ENCODE measurements at regions not wholly inside any gene's neighbourhood (a gene's known extent, or its start where the extent isn't known, plus 50 kb on each side); places are given as distances from the start of the nearest gene placed in this dataset.

- no peaks in the 10 kb centered on the region for H3K27me3 ChIP-seq (ENCODE audit: control insufficient read depth in 4 of 4, insufficient read depth in 4 of 4, low read length in 3 of 4)
- DNase-seq (ENCODE audit: low spot score): no peak
- no peaks in the 10 kb centered on the region for H3K36me3 ChIP-seq (ENCODE audit: control insufficient read depth in 4 of 4, insufficient read depth in 3 of 4, low read depth in 1 of 4, low read length in 3 of 4)
- TF ChIP-seq CTCF (IDR thresholded peaks at IDR 0.05; ENCODE audit: low read depth, low read length, missing input control): no peak
- no peak for TF ChIP-seq RAD21 (IDR thresholded peaks at IDR 0.05)
- no peak for TF ChIP-seq FOXA2 (IDR thresholded peaks at IDR 0.05)
- TF ChIP-seq HNF4G (IDR thresholded peaks at IDR 0.05): no peak
- TF ChIP-seq GABPA (IDR thresholded peaks at IDR 0.05 in 1 of 2, conservative IDR thresholded peaks at IDR 0.05 in 1 of 2): no peak
- TF ChIP-seq ATF3 (IDR thresholded peaks at IDR 0.05): no peak
- no peak for TF ChIP-seq TAF1 (conservative IDR thresholded peaks at IDR 0.05)
- no peak for TF ChIP-seq REST (IDR thresholded peaks at IDR 0.05)
- TF ChIP-seq YY1 (IDR thresholded peaks at IDR 0.05): no peak
- TF ChIP-seq JUND (IDR thresholded peaks at IDR 0.05): no peak
- TF ChIP-seq NR2F2 (IDR thresholded peaks at IDR 0.05): no peak
- no peak overlapping the region for H3K9ac ChIP-seq (ENCODE audit: low read depth in 1 of 2, low read length in 2 of 2)
- H3K4me3 ChIP-seq (ENCODE audit: low read depth in 1 of 3, low read length in 3 of 3): no peak overlapping the region
- H3K4me1 ChIP-seq (ENCODE audit: control insufficient read depth in 4 of 4, insufficient read depth in 4 of 4, low read length in 3 of 4): no peaks in the 10 kb centered on the region
- no peak overlapping the region for H3K27ac ChIP-seq (ENCODE audit: low read depth in 1 of 2, low read length in 2 of 2)
- 83% methylated on average over 7 of the region's 7 CpGs for WGBS
- H3K9me3 ChIP-seq (ENCODE audit: control insufficient read depth in 4 of 4, low read length in 3 of 4): no peaks in the 10 kb centered on the region
Observed at GRCh38 chr10:14416308-14416700, 85.6 kb upstream of the FRMD4A start.

GRCh38 chr10:14415676-14416307 is 85.1 kb upstream of the FRMD4A start:
- no peak for DNase-seq (ENCODE audit: low spot score)
- Histone ChIP-seq H3K4me3 (ENCODE audit: low read depth in 1 of 3, low read length in 3 of 3) (no peak overlapping the region), H3K9ac (ENCODE audit: low read depth in 1 of 2, low read length in 2 of 2) (no peak overlapping the region), H3K9me3 (ENCODE audit: control insufficient read depth in 4 of 4, low read length in 3 of 4) (no peaks in the 10 kb centered on the region), H3K4me1 (ENCODE audit: control insufficient read depth in 4 of 4, insufficient read depth in 4 of 4, low read length in 3 of 4) (no peaks in the 10 kb centered on the region), H3K27ac (ENCODE audit: low read depth in 1 of 2, low read length in 2 of 2) (no peak overlapping the region), H3K36me3 (ENCODE audit: control insufficient read depth in 4 of 4, insufficient read depth in 3 of 4, low read depth in 1 of 4, low read length in 3 of 4) (no peaks in the 10 kb centered on the region), H3K27me3 (ENCODE audit: control insufficient read depth in 4 of 4, insufficient read depth in 4 of 4, low read length in 3 of 4) (no peaks in the 10 kb centered on the region)
- TF ChIP-seq YY1 (IDR thresholded peaks at IDR 0.05): no peak
- no peak for TF ChIP-seq SP1 (IDR thresholded peaks at IDR 0.05)
- TF ChIP-seq MAX (IDR thresholded peaks at IDR 0.05): no peak
- TF ChIP-seq CTCF (IDR thresholded peaks at IDR 0.05; ENCODE audit: low read depth, low read length, missing input control): no peak
- no peak for TF ChIP-seq FOXA2 (IDR thresholded peaks at IDR 0.05)
- no peak for TF ChIP-seq TAF1 (conservative IDR thresholded peaks at IDR 0.05)
- TF ChIP-seq NR2F2 (IDR thresholded peaks at IDR 0.05): no peak
- no peak for TF ChIP-seq FOXA1 (IDR thresholded peaks at IDR 0.05)
- TF ChIP-seq GABPA (IDR thresholded peaks at IDR 0.05 in 1 of 2, conservative IDR thresholded peaks at IDR 0.05 in 1 of 2): no peak
- no peak for TF ChIP-seq ATF3 (IDR thresholded peaks at IDR 0.05)
- TF ChIP-seq EGR1 (IDR thresholded peaks at IDR 0.05; ENCODE audit: low read depth in 2 of 2): no peak
- WGBS: 61% methylated on average over 4 of the region's 4 CpGs
